ENCODE measurements at regions not wholly inside any gene's neighbourhood (a gene's known extent, or its start where the extent isn't known, plus 50 kb on each side); places are given as distances from the start of the nearest gene placed in this dataset.
"Not testable (repeated sequence)": the region's sequence is repeated elsewhere in the genome, so short reads cannot be mapped to it uniquely, and the experiment has no call there.

GRCh38 chr16:7278636-7279035 lies 54.0 kb upstream of the RBFOX1 start:
- no peaks in the 10 kb centered on the region for H3K36me3 Mint-ChIP-seq (ENCODE audit: low read depth)
- H3K27me3 Mint-ChIP-seq (ENCODE audit: insufficient read depth) = no peaks in the 10 kb centered on the region
- DNase-seq (ENCODE audit: low spot score) = no peak
- H3K9me3 Mint-ChIP-seq = peaks cover 28% of the 10 kb centered on the region
- no peak overlapping the region for H3K4me3 Mint-ChIP-seq
- no peaks in the 10 kb centered on the region for H3K4me1 Mint-ChIP-seq (ENCODE audit: low read depth)
- intact Hi-C loops (cut with micrococcal nuclease) = no loop called here
- H3K27ac Mint-ChIP-seq = no peak overlapping the region

- H3K4me1 Mint-ChIP-seq (ENCODE audit: low read depth) = no peaks in the 10 kb centered on the region
- H3K4me3 Mint-ChIP-seq = no peak overlapping the region
- no peaks in the 10 kb centered on the region for H3K36me3 Mint-ChIP-seq (ENCODE audit: low read depth)
- intact Hi-C loops (cut with micrococcal nuclease) = no loop called here
- H3K27me3 Mint-ChIP-seq (ENCODE audit: insufficient read depth) = no peaks in the 10 kb centered on the region
- H3K27ac Mint-ChIP-seq = no peak overlapping the region
- no peak for DNase-seq (ENCODE audit: low spot score)
- H3K9me3 Mint-ChIP-seq = peaks cover 24% of the 10 kb centered on the region
These were observed 60.0 kb upstream of the RBFOX1 start for GRCh38 chr16:7272567-7273158.

GRCh38 chr16:7271486-7271885 lies 61.2 kb upstream of the RBFOX1 start:
- no peaks in the 10 kb centered on the region for H3K4me1 Mint-ChIP-seq (ENCODE audit: low read depth)
- H3K9me3 Mint-ChIP-seq = peaks cover 17% of the 10 kb centered on the region
- intact Hi-C loops (cut with micrococcal nuclease) = no loop called here
- H3K27ac Mint-ChIP-seq = no peak overlapping the region
- no peak for DNase-seq (ENCODE audit: low spot score)
- H3K4me3 Mint-ChIP-seq = no peak overlapping the region
- no peaks in the 10 kb centered on the region for H3K36me3 Mint-ChIP-seq (ENCODE audit: low read depth)
- no peaks in the 10 kb centered on the region for H3K27me3 Mint-ChIP-seq (ENCODE audit: insufficient read depth)

- intact Hi-C loops (cut with micrococcal nuclease) = no loop called here
- no peak overlapping the region for H3K27ac Mint-ChIP-seq
- no peaks in the 10 kb centered on the region for H3K36me3 Mint-ChIP-seq (ENCODE audit: low read depth)
- no peak for DNase-seq (ENCODE audit: low spot score)
- H3K4me3 Mint-ChIP-seq = no peak overlapping the region
- H3K9me3 Mint-ChIP-seq = peaks cover 17% of the 10 kb centered on the region
- H3K4me1 Mint-ChIP-seq (ENCODE audit: low read depth) = no peaks in the 10 kb centered on the region
- no peaks in the 10 kb centered on the region for H3K27me3 Mint-ChIP-seq (ENCODE audit: insufficient read depth)
These were observed 61.8 kb upstream of the RBFOX1 start for GRCh38 chr16:7270823-7271222.

GRCh38 chr16:7270006-7270405 lies 62.6 kb upstream of the RBFOX1 start:
- H3K4me1 Mint-ChIP-seq (ENCODE audit: low read depth) = no peaks in the 10 kb centered on the region

GRCh38 chr16:7268182-7268581 lies 64.5 kb upstream of the RBFOX1 start:
- H3K9me3 Mint-ChIP-seq = peaks cover 7% of the 10 kb centered on the region
- H3K4me1 Mint-ChIP-seq (ENCODE audit: low read depth) = no peaks in the 10 kb centered on the region
- no peaks in the 10 kb centered on the region for H3K27me3 Mint-ChIP-seq (ENCODE audit: insufficient read depth)
- no peak for DNase-seq (ENCODE audit: low spot score)
- intact Hi-C loops (cut with micrococcal nuclease) = no loop called here
- H3K4me3 Mint-ChIP-seq = no peak overlapping the region
- no peaks in the 10 kb centered on the region for H3K36me3 Mint-ChIP-seq (ENCODE audit: low read depth)
- H3K27ac Mint-ChIP-seq = no peak overlapping the region

More at GRCh38 chr16:7270006-7270405, 62.6 kb upstream of the RBFOX1 start:
- H3K27me3 Mint-ChIP-seq (ENCODE audit: insufficient read depth) = no peaks in the 10 kb centered on the region
- H3K27ac Mint-ChIP-seq = no peak overlapping the region
- H3K4me3 Mint-ChIP-seq = no peak overlapping the region
- DNase-seq (ENCODE audit: low spot score) = no peak
- H3K9me3 Mint-ChIP-seq = peaks cover 11% of the 10 kb centered on the region
- intact Hi-C loops (cut with micrococcal nuclease) = no loop called here
- H3K36me3 Mint-ChIP-seq (ENCODE audit: low read depth) = no peaks in the 10 kb centered on the region

GRCh38 chr16:7257016-7257415 lies 75.6 kb upstream of the RBFOX1 start:
- H3K4me1 Mint-ChIP-seq (ENCODE audit: low read depth) = no peaks in the 10 kb centered on the region
- H3K27me3 Mint-ChIP-seq (ENCODE audit: insufficient read depth) = no peaks in the 10 kb centered on the region
- DNase-seq (ENCODE audit: low spot score) = no peak
- H3K36me3 Mint-ChIP-seq (ENCODE audit: low read depth) = no peaks in the 10 kb centered on the region
- peaks cover 22% of the 10 kb centered on the region for H3K9me3 Mint-ChIP-seq
- intact Hi-C loops (cut with micrococcal nuclease) = no loop called here
- no peak overlapping the region for H3K4me3 Mint-ChIP-seq
- no peak overlapping the region for H3K27ac Mint-ChIP-seq

GRCh38 chr16:7246578-7246977 lies 86.1 kb upstream of the RBFOX1 start:
- Mint-ChIP-seq H3K27ac (no peak overlapping the region), H3K27me3 (ENCODE audit: insufficient read depth) (no peaks in the 10 kb centered on the region), H3K4me1 (ENCODE audit: low read depth) (no peaks in the 10 kb centered on the region), H3K9me3 (peaks cover 26% of the 10 kb centered on the region), H3K4me3 (no peak overlapping the region), H3K36me3 (ENCODE audit: low read depth) (no peaks in the 10 kb centered on the region)
- intact Hi-C loops (cut with micrococcal nuclease) = no loop called here
- no peak for DNase-seq (ENCODE audit: low spot score)

- no peaks in the 10 kb centered on the region for H3K36me3 Mint-ChIP-seq (ENCODE audit: low read depth)
- no peak overlapping the region for H3K4me3 Mint-ChIP-seq
- no peak overlapping the region for H3K27ac Mint-ChIP-seq
- no peaks in the 10 kb centered on the region for H3K27me3 Mint-ChIP-seq (ENCODE audit: insufficient read depth)
- peaks cover 21% of the 10 kb centered on the region for H3K9me3 Mint-ChIP-seq
- no peaks in the 10 kb centered on the region for H3K4me1 Mint-ChIP-seq (ENCODE audit: low read depth)
- DNase-seq (ENCODE audit: low spot score) = no peak
- intact Hi-C loops (cut with micrococcal nuclease) = no loop called here
These were observed 93.1 kb upstream of the RBFOX1 start for GRCh38 chr16:7239547-7239946.

GRCh38 chr16:7236824-7237410 lies 95.7 kb upstream of the RBFOX1 start:
- DNase-seq (ENCODE audit: low spot score) = no peak
- no peak overlapping the region for H3K27ac Mint-ChIP-seq
- H3K4me1 Mint-ChIP-seq (ENCODE audit: low read depth) = no peaks in the 10 kb centered on the region
- H3K36me3 Mint-ChIP-seq (ENCODE audit: low read depth) = no peaks in the 10 kb centered on the region
- H3K9me3 Mint-ChIP-seq = peaks cover 27% of the 10 kb centered on the region
- H3K27me3 Mint-ChIP-seq (ENCODE audit: insufficient read depth) = no peaks in the 10 kb centered on the region
- intact Hi-C loops (cut with micrococcal nuclease) = no loop called here
- H3K4me3 Mint-ChIP-seq = no peak overlapping the region

- Mint-ChIP-seq H3K27me3 (ENCODE audit: insufficient read depth) (no peaks in the 10 kb centered on the region), H3K4me1 (ENCODE audit: low read depth) (no peaks in the 10 kb centered on the region), H3K36me3 (ENCODE audit: low read depth) (no peaks in the 10 kb centered on the region), H3K27ac (no peak overlapping the region), H3K4me3 (no peak overlapping the region), H3K9me3 (peaks cover 19% of the 10 kb centered on the region)
- DNase-seq (ENCODE audit: low spot score) = no peak
- intact Hi-C loops (cut with micrococcal nuclease) = no loop called here
These were observed 98.7 kb upstream of the RBFOX1 start for GRCh38 chr16:7233975-7234374.

GRCh38 chr16:7231762-7232161 lies 100.9 kb upstream of the RBFOX1 start:
- H3K36me3 Mint-ChIP-seq (ENCODE audit: low read depth) = no peaks in the 10 kb centered on the region
- no peaks in the 10 kb centered on the region for H3K27me3 Mint-ChIP-seq (ENCODE audit: insufficient read depth)
- no peak for DNase-seq (ENCODE audit: low spot score)
- H3K27ac Mint-ChIP-seq = no peak overlapping the region
- H3K4me3 Mint-ChIP-seq = no peak overlapping the region
- intact Hi-C loops (cut with micrococcal nuclease) = no loop called here
- peaks cover 25% of the 10 kb centered on the region for H3K9me3 Mint-ChIP-seq
- no peaks in the 10 kb centered on the region for H3K4me1 Mint-ChIP-seq (ENCODE audit: low read depth)

- H3K36me3 Mint-ChIP-seq (ENCODE audit: low read depth); intact Hi-C loops (cut with micrococcal nuclease); H3K4me1 Mint-ChIP-seq (ENCODE audit: low read depth); H3K4me3 Mint-ChIP-seq; H3K27me3 Mint-ChIP-seq (ENCODE audit: insufficient read depth); H3K27ac Mint-ChIP-seq; DNase-seq (ENCODE audit: low spot score): not testable (repeated sequence)
- H3K9me3 Mint-ChIP-seq = peaks cover 25% of the 10 kb centered on the region
These were observed 103.0 kb upstream of the RBFOX1 start for GRCh38 chr16:7229433-7230218.
